H1 (cell line): ENCODE measurements at regions not wholly inside any gene's neighbourhood (a gene's known extent, or its start where the extent isn't known, plus 50 kb on each side); places are given as distances from the start of the nearest gene placed in this dataset.

Experiments used
- CTCF ChIA-PET: fragments of 300-600 bp; sonication (Branson Sonifier 250); formaldehyde crosslinking; loops from one replicate; lab custom pipeline; 2021; ENCODE audit not compliant: partially characterized antibody; lab: Charles Lee
- POLR2A ChIA-PET: fragments of 300-600 bp; sonication (Branson Sonifier 250); formaldehyde crosslinking; loops from one replicate; lab custom pipeline; 2021; ENCODE audit warnings: inconsistent platforms; ENCODE audit not compliant: partially characterized antibody; lab: Charles Lee
- DNase-seq, 2 experiments: peaks; one replicate each; pipeline versions ENCODE4 v3.0.0 to v3.0.0-alpha.2; 2010 to 2022; ENCODE audit warnings: low spot score in 2 of 2, low read depth in 1 of 2, mixed read lengths in 1 of 2
- FAIRE-seq: peaks from 2 replicates; lab custom pipeline; 2011; peaks lifted over from hg19 to GRCh38; lab: Jason Lieb, UNC
- H2AFZ ChIP-seq: 2 replicates; pipeline ENCODE4 v1.8.1; 2012; ENCODE audit warnings: low read length, inconsistent platforms
- H2AK5ac ChIP-seq: 2 replicates; pipeline ENCODE4 v1.6.1; 2013; ENCODE audit warnings: low read depth, low read length
- H2BK120ac ChIP-seq: replicated peaks from 2 replicates; pipeline ENCODE3; 2013; ENCODE audit warnings: low read depth, low read length, inconsistent platforms
- H2BK12ac ChIP-seq: 2 replicates; pipeline ENCODE4 v1.6.1; 2013; ENCODE audit warnings: low read depth, low read length
- H2BK15ac ChIP-seq: 2 replicates; pipeline ENCODE4 v1.6.1; 2013; ENCODE audit warnings: low read length
- H2BK20ac ChIP-seq: 2 replicates; pipeline ENCODE4 v1.6.1; 2013; ENCODE audit warnings: low read length
- H2BK5ac ChIP-seq: 2 replicates; pipeline ENCODE4 v1.6.1; 2013; ENCODE audit warnings: low read depth, low read length
- H3K14ac ChIP-seq: 2 replicates; pipeline ENCODE4 v1.6.1; 2013; ENCODE audit warnings: inconsistent platforms; ENCODE audit not compliant: insufficient read length
- H3K18ac ChIP-seq: 2 replicates; pipeline ENCODE4 v1.6.1; 2013; ENCODE audit warnings: low read length; ENCODE audit errors: extremely low read depth
- H3K23ac ChIP-seq: 2 replicates; pipeline ENCODE4 v1.6.1; 2013; ENCODE audit warnings: inconsistent platforms; ENCODE audit not compliant: insufficient read length
- H3K23me2 ChIP-seq: 2 replicates; pipeline ENCODE4 v1.6.1; 2013; ENCODE audit warnings: low read depth, low read length
- H3K27ac ChIP-seq: 2 replicates; pipeline ENCODE4 v1.6.1; 2011; ENCODE audit warnings: low read depth, low read length, inconsistent platforms
- H3K27me3 ChIP-seq, 4 experiments: replicated peaks in 1 of 4; 1 replicate in 1 of 4; 2 replicates in 3 of 4; pipeline versions ENCODE4 v1.6.1 to v1.8.1; 2011 to 2013; ENCODE audit warnings: low read length in 3 of 4, mild to moderate bottlenecking in 3 of 4, inconsistent platforms in 2 of 4, mixed read lengths in 2 of 4, moderate library complexity in 1 of 4; ENCODE audit not compliant: control insufficient read depth in 3 of 4, insufficient read depth in 3 of 4; ENCODE audit errors: extremely low read depth in 1 of 4
- H3K36me3 ChIP-seq, 4 experiments: 2 replicates each; pipeline versions ENCODE4 v1.6.1 to v1.8.1; 2011 to 2013; ENCODE audit warnings: mild to moderate bottlenecking in 4 of 4, low read length in 3 of 4, moderate library complexity in 2 of 4, control low read depth in 1 of 4, inconsistent platforms in 1 of 4; ENCODE audit not compliant: insufficient read depth in 4 of 4, control insufficient read depth in 2 of 4
- H3K4ac ChIP-seq: replicated peaks from 2 replicates; pipeline ENCODE3; 2013; ENCODE audit warnings: low read length, low read depth, mixed read lengths, inconsistent platforms; ENCODE audit not compliant: insufficient read length
- H3K4me1 ChIP-seq, 4 experiments: replicated peaks in 1 of 4; 1 replicate in 1 of 4; 2 replicates in 3 of 4; pipeline versions ENCODE4 v1.6.1 to v1.8.1; 2011 to 2013; ENCODE audit warnings: low read length in 3 of 4, inconsistent platforms in 2 of 4, mixed read lengths in 1 of 4; ENCODE audit not compliant: insufficient read depth in 4 of 4, control insufficient read depth in 3 of 4
- H3K4me2 ChIP-seq, 2 experiments: 2 replicates each; pipeline versions ENCODE4 v1.6.1 to v1.8.1; 2011 to 2013; ENCODE audit warnings: low read depth in 2 of 2, low read length in 2 of 2, control low read depth in 1 of 2, inconsistent platforms in 1 of 2, mild to moderate bottlenecking in 1 of 2; ENCODE audit not compliant: insufficient read depth in 1 of 2
- H3K4me3 ChIP-seq, 4 experiments: fragments of 200-600, 300-600 bp in 1 of 4; sonication (generic), shearing (Covaris generic), sonication (Bioruptor Twin) in 1 of 4; 2 replicates each; pipeline versions ENCODE4 v1.5.1 to v1.8.1; 2011 to 2016; ENCODE audit warnings: low read length in 4 of 4, low read depth in 3 of 4, control low read depth in 2 of 4, inconsistent platforms in 2 of 4, mild to moderate bottlenecking in 2 of 4, mixed read lengths in 1 of 4, moderate library complexity in 1 of 4; ENCODE audit not compliant: insufficient read depth in 2 of 4; ENCODE audit errors: extremely low read depth in 1 of 4
- H3K56ac ChIP-seq: replicated peaks from 2 replicates; pipeline ENCODE3; 2013; ENCODE audit warnings: low read depth, mild to moderate bottlenecking, mixed read lengths, low read length, inconsistent platforms; ENCODE audit not compliant: insufficient read length
- H3K79me1 ChIP-seq: 2 replicates; pipeline ENCODE4 v1.6.1; 2013; ENCODE audit warnings: low read depth, low read length, control low read depth
- H3K79me2 ChIP-seq, 2 experiments: 2 replicates each; pipeline versions ENCODE4 v1.6.1 to v1.8.1; 2012 to 2013; ENCODE audit warnings: low read length in 2 of 2, mild to moderate bottlenecking in 2 of 2, inconsistent platforms in 1 of 2; ENCODE audit not compliant: insufficient read depth in 2 of 2, control insufficient read depth in 1 of 2
- H3K9ac ChIP-seq, 4 experiments: replicated peaks in 1 of 4; 1 replicate in 1 of 4; 2 replicates in 3 of 4; pipeline versions ENCODE4 v1.6.1 to v1.8.1; 2011 to 2013; ENCODE audit warnings: low read depth in 3 of 4, low read length in 3 of 4, control low read depth in 2 of 4, mild to moderate bottlenecking in 2 of 4, moderate library complexity in 2 of 4, inconsistent platforms in 1 of 4; ENCODE audit errors: extremely low read depth in 1 of 4
- H3K9me3 ChIP-seq, 2 experiments: 2 replicates each; pipeline versions ENCODE4 v1.6.1 to v1.8.1; 2012 to 2013; ENCODE audit warnings: mild to moderate bottlenecking in 2 of 2, moderate library complexity in 2 of 2, control low read depth in 1 of 2, inconsistent platforms in 1 of 2, low read depth in 1 of 2, low read length in 1 of 2, mixed read lengths in 1 of 2; ENCODE audit not compliant: insufficient read depth in 2 of 2
- H4K20me1 ChIP-seq, 2 experiments: replicated peaks in 1 of 2; 2 replicates each; pipeline versions ENCODE3 to v1.8.1; 2011 to 2013; ENCODE audit warnings: inconsistent platforms in 2 of 2, low read length in 2 of 2, mild to moderate bottlenecking in 1 of 2; ENCODE audit not compliant: insufficient read depth in 2 of 2, control insufficient read depth in 1 of 2
- H4K5ac ChIP-seq: 2 replicates; pipeline ENCODE4 v1.6.1; 2013; ENCODE audit warnings: low read length, low read depth, mixed read lengths, inconsistent platforms; ENCODE audit not compliant: insufficient read length
- H4K8ac ChIP-seq: 2 replicates; pipeline ENCODE4 v1.8.0; 2013; ENCODE audit warnings: mild to moderate bottlenecking, moderate library complexity, low read length, inconsistent platforms; ENCODE audit not compliant: insufficient read depth; ENCODE audit errors: extremely low read depth
- H4K91ac ChIP-seq: replicated peaks from 2 replicates; pipeline ENCODE3; 2013; ENCODE audit warnings: low read length, mixed read lengths, inconsistent platforms; ENCODE audit not compliant: insufficient read length
- HDAC2 ChIP-seq, 2 experiments: fragments of 300-600 bp in 1 of 2; sonication (generic) in 1 of 2; IDR thresholded peaks; 2 replicates each; pipeline ENCODE4 v1.6.1; 2011 to 2012; ENCODE audit warnings: low read depth in 2 of 2, low read length in 2 of 2, mild to moderate bottlenecking in 2 of 2, moderate library complexity in 2 of 2, borderline replicate concordance in 1 of 2, inconsistent platforms in 1 of 2
- SIN3A ChIP-seq, 2 experiments: IDR thresholded peaks in 1 of 2; conservative IDR thresholded peaks in 1 of 2; 2 replicates each; pipeline ENCODE4 v1.6.1; 2011 to 2012; ENCODE audit warnings: low read length in 2 of 2, improper control_type of control experiment in 1 of 2, low read depth in 1 of 2, mild to moderate bottlenecking in 1 of 2
- TEAD4 ChIP-seq: IDR thresholded peaks from 2 replicates; pipeline ENCODE4 v1.6.1; 2012; ENCODE audit warnings: low read depth, low read length, inconsistent platforms, mixed read lengths
- whole genome bisulfite sequencing, 2 experiments: shearing (Covaris generic) in 1 of 2; methylation state at CpG; one replicate each; pipeline versions ENCODE4 v1.1.6 to v1.1.7; 2013 to 2015; ENCODE audit warnings: low lambda C conversion rate in 2 of 2, mixed read lengths in 2 of 2, inconsistent platforms in 1 of 2, low coverage in 1 of 2, missing lambda C conversion rate in 1 of 2; ENCODE audit not compliant: insufficient replicate concordance in 2 of 2, insufficient coverage in 1 of 2, insufficient read length in 1 of 2; ENCODE audit errors: extremely low coverage in 1 of 2, missing lambda C conversion rate in 1 of 2; 5-methylcytosine and 5-hydroxymethylcytosine counted together
- TF ChIP-seq, protein P1 (sequence below): IDR thresholded peaks from 2 replicates; pipeline ENCODE4 v1.6.1; 2011; ENCODE audit warnings: low read length, improper control_type of control experiment
- TF ChIP-seq, protein P2 (sequence below), 3 experiments: IDR thresholded peaks; 1 replicate in 2 of 3; 2 replicates in 1 of 3; pipeline versions ENCODE4 v1.5.1 to v1.6.1; 2011; ENCODE audit warnings: low read length in 3 of 3, mild to moderate bottlenecking in 3 of 3, inconsistent platforms in 2 of 3, low read depth in 1 of 3, moderate library complexity in 1 of 3; ENCODE audit not compliant: insufficient read depth in 1 of 3; ENCODE audit errors: control extremely low read depth in 1 of 3

DNA sequence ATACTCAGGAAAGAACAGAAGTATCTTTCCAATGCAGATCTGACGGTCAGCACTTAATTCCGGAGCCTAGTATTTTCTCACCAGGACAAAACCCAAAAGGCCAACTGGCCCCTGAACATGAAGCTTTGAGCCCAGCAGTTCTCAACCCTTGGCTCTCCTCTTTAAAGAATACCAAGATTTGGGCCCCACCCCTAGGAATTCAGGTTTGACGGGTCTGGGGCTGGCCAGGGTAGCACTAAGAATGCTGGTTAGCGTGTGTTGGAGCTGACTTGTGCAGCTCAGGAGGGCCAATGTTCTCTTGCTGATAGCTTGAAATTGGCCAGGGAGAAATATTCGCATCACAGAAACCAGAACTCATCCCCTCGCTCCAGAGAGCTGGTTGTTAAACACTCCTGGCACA, 88.3 kb upstream of the PTCH1 start:
- ChIA-PET CTCF (interaction anchor here (1.0 kb wide), 2 partner anchors 10 to 340 kb away, joined by 3 to 4 read pairs; no protein-coding TSS in a partner anchor), POLR2A (interaction anchor here (1.1 to 1.2 kb wide), 2 partner anchors 15 to 19 kb away, joined by 3 read pairs; no protein-coding TSS in a partner anchor)
- H3K79me2 ChIP-seq: no peaks in the 10 kb centered on the region
- H2BK12ac ChIP-seq: no peak overlapping the region
- H3K4me3 ChIP-seq: no peak overlapping the region
- H2AK5ac ChIP-seq: no peak overlapping the region
- 56% methylated on average over 6 of the region's 6 CpGs; no CpG with 5 or more reads in 1 of the 2 experiments for WGBS, 2 experiments
- no peaks in the 10 kb centered on the region for H3K79me1 ChIP-seq
- H3K23me2 ChIP-seq: no peaks in the 10 kb centered on the region
- no peak overlapping the region for H2BK5ac ChIP-seq
- peak; percentile 71 for FAIRE-seq
- H4K20me1 ChIP-seq: no peaks in the 10 kb centered on the region
- no peak overlapping the region for H4K5ac ChIP-seq
- no peak overlapping the region for H2BK20ac ChIP-seq
- H3K4me2 ChIP-seq: no peak overlapping the region
- H3K23ac ChIP-seq: no peak overlapping the region
- H4K8ac ChIP-seq: no peak overlapping the region
- H2BK15ac ChIP-seq: no peak overlapping the region; the same call in 1 of the 2 replicates
- H3K27ac ChIP-seq: no peak overlapping the region
- H2AFZ ChIP-seq: no peak overlapping the region
- H3K27me3 ChIP-seq: no peaks in the 10 kb centered on the region; a peak in 1 of 7 replicates
- no peaks in the 10 kb centered on the region for H3K36me3 ChIP-seq
- H3K9ac ChIP-seq: no peak overlapping the region
- no peaks in the 10 kb centered on the region for H3K9me3 ChIP-seq
- H3K4ac ChIP-seq: no peak overlapping the region
- peaks cover 0 to 10% (median 3%) of the 10 kb centered on the region in 4 experiments for H3K4me1 ChIP-seq
- TF ChIP-seq SIN3A (conservative IDR thresholded peaks at IDR 0.05 in 1 of 2, IDR thresholded peaks at IDR 0.05 in 1 of 2; ENCODE audit: low read depth in 1 of 2, low read length in 2 of 2) (peak in 1 of 2 experiments; percentile 57; a peak in 1 of 4 replicates), HDAC2 (IDR thresholded peaks at IDR 0.05; ENCODE audit: borderline replicate concordance in 1 of 2, low read depth in 2 of 2, low read length in 2 of 2) (no peak), TEAD4 (peak; percentile 98)
- TF ChIP-seq, protein P1, sequence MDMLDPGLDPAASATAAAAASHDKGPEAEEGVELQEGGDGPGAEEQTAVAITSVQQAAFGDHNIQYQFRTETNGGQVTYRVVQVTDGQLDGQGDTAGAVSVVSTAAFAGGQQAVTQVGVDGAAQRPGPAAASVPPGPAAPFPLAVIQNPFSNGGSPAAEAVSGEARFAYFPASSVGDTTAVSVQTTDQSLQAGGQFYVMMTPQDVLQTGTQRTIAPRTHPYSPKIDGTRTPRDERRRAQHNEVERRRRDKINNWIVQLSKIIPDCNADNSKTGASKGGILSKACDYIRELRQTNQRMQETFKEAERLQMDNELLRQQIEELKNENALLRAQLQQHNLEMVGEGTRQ: no peak
- TF ChIP-seq, protein P2, sequence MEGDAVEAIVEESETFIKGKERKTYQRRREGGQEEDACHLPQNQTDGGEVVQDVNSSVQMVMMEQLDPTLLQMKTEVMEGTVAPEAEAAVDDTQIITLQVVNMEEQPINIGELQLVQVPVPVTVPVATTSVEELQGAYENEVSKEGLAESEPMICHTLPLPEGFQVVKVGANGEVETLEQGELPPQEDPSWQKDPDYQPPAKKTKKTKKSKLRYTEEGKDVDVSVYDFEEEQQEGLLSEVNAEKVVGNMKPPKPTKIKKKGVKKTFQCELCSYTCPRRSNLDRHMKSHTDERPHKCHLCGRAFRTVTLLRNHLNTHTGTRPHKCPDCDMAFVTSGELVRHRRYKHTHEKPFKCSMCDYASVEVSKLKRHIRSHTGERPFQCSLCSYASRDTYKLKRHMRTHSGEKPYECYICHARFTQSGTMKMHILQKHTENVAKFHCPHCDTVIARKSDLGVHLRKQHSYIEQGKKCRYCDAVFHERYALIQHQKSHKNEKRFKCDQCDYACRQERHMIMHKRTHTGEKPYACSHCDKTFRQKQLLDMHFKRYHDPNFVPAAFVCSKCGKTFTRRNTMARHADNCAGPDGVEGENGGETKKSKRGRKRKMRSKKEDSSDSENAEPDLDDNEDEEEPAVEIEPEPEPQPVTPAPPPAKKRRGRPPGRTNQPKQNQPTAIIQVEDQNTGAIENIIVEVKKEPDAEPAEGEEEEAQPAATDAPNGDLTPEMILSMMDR (IDR thresholded peaks at IDR 0.05; ENCODE audit: control extremely low read depth in 1 of 3, insufficient read depth in 1 of 3, low read depth in 1 of 3, low read length in 3 of 3): no peak
- H3K14ac ChIP-seq: no peak overlapping the region
- H4K91ac ChIP-seq: no peak overlapping the region
- H2BK120ac ChIP-seq: no peak overlapping the region
- DNase-seq: no peak
- no peak overlapping the region for H3K18ac ChIP-seq
- no peak overlapping the region for H3K56ac ChIP-seq
